PC-3 (cell line): ENCODE measurements at regions not wholly inside any gene's neighbourhood (a gene's known extent, or its start where the extent isn't known, plus 50 kb on each side); places are given as distances from the start of the nearest gene placed in this dataset.

Experiments used
- ATAC-seq: fragments of 200-7000 bp; cut with Tn5 transposase; 2 replicates; pipeline ENCODE4 v1.9.1; 2020; ENCODE audit warnings: mild to moderate bottlenecking, moderate library complexity
- BruUV-seq: library from RNA; stranded (reverse); fragments of 400-500 nt; replicated peaks from 2 replicates; lab custom pipeline; 2021; lab: Mats Ljungman, UMichigan
- CTCF ChIA-PET: fragments of 300-600 bp; sonication (Branson Sonifier 250); formaldehyde crosslinking; loops from one replicate; lab custom pipeline; 2022; ENCODE audit warnings: antibody characterized with exemption; lab: Charles Lee
- POLR2A ChIA-PET: fragments of 300-600 bp; sonication (Branson Sonifier 250); formaldehyde crosslinking; loops from one replicate; lab custom pipeline; 2022; ENCODE audit warnings: antibody characterized with exemption; ENCODE audit not compliant: unreplicated experiment; lab: Charles Lee
- DNase-seq: peaks from one replicate; pipeline ENCODE4 v3.0.0-alpha.2; 2015
- H2AFZ ChIP-seq: fragments of 300-600 bp; sonication (generic); 2 replicates; pipeline ENCODE4 v1.6.0; 2016; ENCODE audit warnings: antibody characterized with exemption, low read length
- H3F3A ChIP-seq: fragments of 300-600 bp; sonication (generic); one replicate; pipeline ENCODE4 v1.6.0; 2017; ENCODE audit warnings: antibody characterized with exemption, low read length, control low read depth, mild to moderate bottlenecking; ENCODE audit not compliant: unreplicated experiment
- H3K27ac ChIP-seq: fragments of 300-600 bp; sonication (generic); 2 replicates; pipeline ENCODE4 v1.5.1; 2016; ENCODE audit warnings: mild to moderate bottlenecking, low read length
- H3K27me3 ChIP-seq: fragments of 300-600 bp; sonication (generic); 2 replicates; pipeline ENCODE4 v1.6.1; 2016; ENCODE audit warnings: low read length, mixed read lengths
- H3K36me3 ChIP-seq: fragments of 300-600 bp; sonication (generic); 2 replicates; pipeline ENCODE4 v1.6.1; 2016; ENCODE audit warnings: low read depth, mixed run types, low read length, mixed read lengths
- H3K4me1 ChIP-seq: fragments of 300-600 bp; sonication (generic); 2 replicates; pipeline ENCODE4 v1.5.1; 2016; ENCODE audit warnings: low read length; ENCODE audit not compliant: insufficient read depth
- H3K4me2 ChIP-seq: fragments of 300-600 bp; sonication (generic); 2 replicates; pipeline ENCODE4 v1.6.0; 2016; ENCODE audit warnings: low read length
- H3K4me3 ChIP-seq: fragments of 300-600 bp; sonication (generic); 2 replicates; pipeline ENCODE4 v1.5.1; 2016; ENCODE audit warnings: mild to moderate bottlenecking, low read length, mixed read lengths
- H3K79me2 ChIP-seq: fragments of 300-600 bp; sonication (generic); 2 replicates; pipeline ENCODE4 v1.6.1; 2017; ENCODE audit warnings: low read length, mixed read lengths
- H3K9ac ChIP-seq: fragments of 300-600 bp; sonication (generic); 2 replicates; pipeline ENCODE4 v1.6.0; 2016; ENCODE audit warnings: mild to moderate bottlenecking, low read length
- H3K9me2 ChIP-seq: fragments of 300-600 bp; sonication (generic); replicated peaks from 2 replicates; pipeline ENCODE4 v1.6.1; 2016; ENCODE audit warnings: mixed run types, low read length, mixed read lengths
- H3K9me3 ChIP-seq: fragments of 300-600 bp; sonication (generic); 2 replicates; pipeline ENCODE4 v1.6.1; 2016; ENCODE audit warnings: low read length, mixed read lengths
- H4K20me1 ChIP-seq: fragments of 300-600 bp; sonication (generic); 2 replicates; pipeline ENCODE4 v1.6.1; 2016; ENCODE audit warnings: low read length, mixed read lengths
- EZH2 ChIP-seq: fragments of 300-600 bp; sonication (generic); IDR thresholded peaks from one replicate; pipeline ENCODE4 v1.6.1; 2017; ENCODE audit warnings: antibody characterized with exemption, mild to moderate bottlenecking, low read length; ENCODE audit not compliant: unreplicated experiment
- EZH2phosphoT487 ChIP-seq: fragments of 300-600 bp; sonication (generic); IDR thresholded peaks from 2 replicates; pipeline ENCODE4 v1.6.1; 2018; ENCODE audit warnings: mild to moderate bottlenecking, antibody characterized with exemption, low read length, borderline replicate concordance
- intact Hi-C: fragments of 100-400 bp; cut with micrococcal nuclease; formaldehyde crosslinking; loops from 2 replicates; pipeline ENCODE4 v1.9.0; 2023
- TF ChIP-seq, protein P1 (sequence below): fragments of 300-600 bp; sonication (generic); conservative IDR thresholded peaks from 2 replicates; pipeline ENCODE4 v1.5.1; 2017; ENCODE audit warnings: antibody characterized with exemption, low read depth, mild to moderate bottlenecking, low read length

DNA sequence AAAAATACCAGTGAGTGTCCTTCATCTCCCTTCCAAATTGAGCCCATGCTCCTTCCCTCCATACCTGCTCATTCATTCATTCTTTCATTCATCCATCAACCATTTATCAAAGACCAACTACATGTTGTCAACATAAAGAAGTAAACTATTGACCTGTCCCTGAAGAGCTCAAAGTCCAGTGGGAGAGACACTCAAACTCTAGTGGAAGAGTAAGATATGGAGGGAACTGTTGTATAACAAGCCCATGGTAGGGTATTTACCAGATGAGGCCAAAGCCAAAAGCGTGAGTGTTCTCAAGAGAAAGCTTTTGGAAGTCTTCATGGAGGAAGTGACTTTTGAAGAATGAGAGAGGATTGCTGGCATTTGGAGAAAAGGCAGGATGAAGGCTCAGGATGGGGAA lies 163.4 kb upstream of the SPACA1 start:
- H3K9me2 ChIP-seq = no peaks in the 10 kb centered on the region
- peaks cover 35% of the 10 kb centered on the region for H3K27me3 ChIP-seq
- H3K36me3 ChIP-seq = no peaks in the 10 kb centered on the region
- DNase-seq (no peak), ATAC-seq (no peak)
- H3K4me3 ChIP-seq = no peak overlapping the region
- BruUV-seq = no TSS peak
- H3F3A ChIP-seq = no peaks in the 10 kb centered on the region
- no peak overlapping the region for H2AFZ ChIP-seq
- intact Hi-C loops = no loop called here
- H4K20me1 ChIP-seq = no peaks in the 10 kb centered on the region
- ChIA-PET CTCF (no interaction called here), POLR2A (no interaction called here)
- H3K4me2 ChIP-seq = no peak overlapping the region
- TF ChIP-seq EZH2 (no peak), EZH2phosphoT487 (no peak)
- TF ChIP-seq, protein P1, sequence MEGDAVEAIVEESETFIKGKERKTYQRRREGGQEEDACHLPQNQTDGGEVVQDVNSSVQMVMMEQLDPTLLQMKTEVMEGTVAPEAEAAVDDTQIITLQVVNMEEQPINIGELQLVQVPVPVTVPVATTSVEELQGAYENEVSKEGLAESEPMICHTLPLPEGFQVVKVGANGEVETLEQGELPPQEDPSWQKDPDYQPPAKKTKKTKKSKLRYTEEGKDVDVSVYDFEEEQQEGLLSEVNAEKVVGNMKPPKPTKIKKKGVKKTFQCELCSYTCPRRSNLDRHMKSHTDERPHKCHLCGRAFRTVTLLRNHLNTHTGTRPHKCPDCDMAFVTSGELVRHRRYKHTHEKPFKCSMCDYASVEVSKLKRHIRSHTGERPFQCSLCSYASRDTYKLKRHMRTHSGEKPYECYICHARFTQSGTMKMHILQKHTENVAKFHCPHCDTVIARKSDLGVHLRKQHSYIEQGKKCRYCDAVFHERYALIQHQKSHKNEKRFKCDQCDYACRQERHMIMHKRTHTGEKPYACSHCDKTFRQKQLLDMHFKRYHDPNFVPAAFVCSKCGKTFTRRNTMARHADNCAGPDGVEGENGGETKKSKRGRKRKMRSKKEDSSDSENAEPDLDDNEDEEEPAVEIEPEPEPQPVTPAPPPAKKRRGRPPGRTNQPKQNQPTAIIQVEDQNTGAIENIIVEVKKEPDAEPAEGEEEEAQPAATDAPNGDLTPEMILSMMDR = no peak
- no peak overlapping the region for H3K9ac ChIP-seq
- H3K9me3 ChIP-seq = no peaks in the 10 kb centered on the region
- H3K27ac ChIP-seq = no peak overlapping the region
- no peaks in the 10 kb centered on the region for H3K79me2 ChIP-seq
- no peaks in the 10 kb centered on the region for H3K4me1 ChIP-seq

DNA sequence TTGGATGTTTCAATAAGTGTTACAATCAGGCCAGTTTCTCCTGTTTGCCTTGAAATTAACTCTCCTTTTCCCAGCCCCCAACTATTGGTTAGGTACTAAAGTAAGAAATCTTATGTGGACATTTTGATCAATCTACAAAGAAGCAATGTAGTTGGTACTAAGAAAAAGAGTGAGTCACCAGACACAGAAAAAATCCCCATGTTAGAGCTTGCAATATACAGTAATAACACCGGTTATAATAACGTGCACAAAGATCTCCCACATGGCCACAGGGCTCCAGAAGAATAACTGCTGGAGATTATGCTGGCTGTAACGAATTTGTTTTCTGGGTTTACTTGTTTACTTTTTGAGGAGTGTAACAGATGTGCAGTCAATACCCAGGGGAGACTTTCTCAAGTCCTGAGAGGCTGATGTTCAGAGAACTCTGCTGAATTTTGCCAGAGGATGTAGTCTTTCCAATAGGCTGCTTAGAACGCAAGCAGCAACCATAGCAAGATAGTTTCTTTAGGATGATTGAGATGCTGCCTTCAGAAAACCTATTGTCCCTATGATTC lies 166.2 kb upstream of the SPACA1 start:
- Histone ChIP-seq H3K9me2 (no peaks in the 10 kb centered on the region), H3K4me2 (no peak overlapping the region), H3K9ac (no peak overlapping the region), H3K4me3 (no peak overlapping the region), H3K27me3 (peaks cover 48% of the 10 kb centered on the region), H3K27ac (no peak overlapping the region), H4K20me1 (no peaks in the 10 kb centered on the region), H2AFZ (no peak overlapping the region), H3K79me2 (no peaks in the 10 kb centered on the region), H3F3A (no peaks in the 10 kb centered on the region), H3K4me1 (no peaks in the 10 kb centered on the region), H3K36me3 (no peaks in the 10 kb centered on the region), H3K9me3 (no peaks in the 10 kb centered on the region)
- CTCF ChIA-PET = no interaction called here
- BruUV-seq = no TSS peak
- TF ChIP-seq EZH2phosphoT487 (no peak), EZH2 (no peak)
- TF ChIP-seq, protein P1 = no peak
- DNase-seq (no peak), ATAC-seq (no peak)
- POLR2A ChIA-PET = no interaction called here
- intact Hi-C loops = no loop called here

DNA sequence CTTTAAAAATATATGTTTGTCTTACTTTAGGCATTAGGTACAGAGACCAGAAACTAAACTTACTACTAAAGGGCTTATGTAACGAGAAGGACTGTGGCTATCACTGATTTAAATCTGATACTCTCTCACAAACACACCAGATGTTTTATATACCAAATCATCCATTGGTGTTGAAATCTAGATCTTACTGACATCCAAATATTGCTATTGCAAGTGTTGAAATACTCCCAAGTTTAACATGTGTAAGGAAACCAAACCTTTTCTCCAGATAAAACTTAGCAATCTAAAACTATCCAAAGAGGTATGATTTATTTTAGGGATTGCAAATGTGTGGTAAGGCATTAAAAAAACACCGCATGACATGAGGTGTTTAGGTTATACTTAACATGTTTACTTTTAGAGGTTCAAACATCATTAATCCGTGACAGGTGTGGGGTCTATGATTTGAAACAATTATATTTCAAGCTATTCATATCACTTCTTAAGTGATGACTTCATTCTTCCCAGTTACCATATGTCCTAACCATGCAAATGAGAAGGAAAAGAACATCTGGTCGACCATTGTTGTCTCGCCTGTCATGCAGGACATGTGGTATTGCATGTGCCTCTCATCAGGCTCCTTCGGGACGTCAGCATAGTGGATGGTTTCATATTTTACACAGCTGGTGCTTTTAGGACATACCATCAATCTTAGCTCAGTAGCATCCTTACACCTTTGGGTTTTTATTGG lies 168.3 kb upstream of the SPACA1 start:
- no peak overlapping the region for H3K4me3 ChIP-seq
- CTCF ChIA-PET = no interaction called here
- DNase-seq (no peak), ATAC-seq (no peak)
- no peaks in the 10 kb centered on the region for H3K9me3 ChIP-seq
- H3K9me2 ChIP-seq = no peaks in the 10 kb centered on the region
- no peak overlapping the region for H2AFZ ChIP-seq
- no peaks in the 10 kb centered on the region for H3K4me1 ChIP-seq
- no peaks in the 10 kb centered on the region for H4K20me1 ChIP-seq
- no TSS peak for BruUV-seq
- TF ChIP-seq EZH2 (no peak), EZH2phosphoT487 (no peak)
- TF ChIP-seq, protein P1 = no peak
- H3K79me2 ChIP-seq = no peaks in the 10 kb centered on the region
- H3F3A ChIP-seq = no peaks in the 10 kb centered on the region
- intact Hi-C loops = no loop called here
- POLR2A ChIA-PET = no interaction called here
- H3K9ac ChIP-seq = no peak overlapping the region
- H3K27ac ChIP-seq = no peak overlapping the region
- H3K27me3 ChIP-seq = peaks cover 51% of the 10 kb centered on the region
- H3K36me3 ChIP-seq = no peaks in the 10 kb centered on the region
- H3K4me2 ChIP-seq = no peak overlapping the region
